ENCODE measurements at regions not wholly inside any gene's neighbourhood (a gene's known extent, or its start where the extent isn't known, plus 50 kb on each side); places are given as distances from the start of the nearest gene placed in this dataset.

- TF ChIP-seq EZH2 (IDR thresholded peaks at IDR 0.05; ENCODE audit: low read length, unreplicated experiment) (no peak), CTCF (conservative IDR thresholded peaks at IDR 0.05; ENCODE audit: low read depth, low read length) (no peak), EZH2phosphoT487 (IDR thresholded peaks at IDR 0.05; ENCODE audit: borderline replicate concordance, low read length) (no peak)
- no peak overlapping the region for H2AFZ ChIP-seq (ENCODE audit: low read length)
- no peaks in the 10 kb centered on the region for H3K79me2 ChIP-seq (ENCODE audit: low read length)
- H3K9me3 ChIP-seq (ENCODE audit: low read length), result no peaks in the 10 kb centered on the region
- H3K27me3 ChIP-seq (ENCODE audit: low read length), result no peaks in the 10 kb centered on the region
- no peak overlapping the region for H3K27ac ChIP-seq (ENCODE audit: low read length)
- intact Hi-C loops (cut with micrococcal nuclease), result no loop called here
- no peaks in the 10 kb centered on the region for H3K4me1 ChIP-seq (ENCODE audit: insufficient read depth, low read length)
- ATAC-seq (no peak), DNase-seq (no peak)
- CTCF ChIA-PET, result no interaction called here
- POLR2A ChIA-PET (ENCODE audit: unreplicated experiment), result no interaction called here
- H3F3A ChIP-seq (ENCODE audit: low read length, unreplicated experiment), result no peaks in the 10 kb centered on the region
- H3K36me3 ChIP-seq (ENCODE audit: low read depth, low read length), result no peaks in the 10 kb centered on the region
- H3K9me2 ChIP-seq (replicated peaks; ENCODE audit: low read length), result no peaks in the 10 kb centered on the region
- no peak overlapping the region for H3K4me2 ChIP-seq (ENCODE audit: low read length)
- no peaks in the 10 kb centered on the region for H4K20me1 ChIP-seq (ENCODE audit: low read length)
- no TSS peak for BruUV-seq (replicated peaks)
- H3K4me3 ChIP-seq (ENCODE audit: low read length), result no peak overlapping the region
- no peak overlapping the region for H3K9ac ChIP-seq (ENCODE audit: low read length)
Measured at GRCh38 chr16:7021653-7022275, 310.9 kb upstream of the RBFOX1 start.

GRCh38 chr16:7017006-7017662, 315.5 kb upstream of the RBFOX1 start:
- BruUV-seq (replicated peaks), result no TSS peak
- no peak overlapping the region for H3K27ac ChIP-seq (ENCODE audit: low read length)
- H3K4me2 ChIP-seq (ENCODE audit: low read length), result no peak overlapping the region
- H3K79me2 ChIP-seq (ENCODE audit: low read length), result no peaks in the 10 kb centered on the region
- no peaks in the 10 kb centered on the region for H4K20me1 ChIP-seq (ENCODE audit: low read length)
- H3K9me3 ChIP-seq (ENCODE audit: low read length), result no peaks in the 10 kb centered on the region
- DNase-seq, result no peak
- H3K9me2 ChIP-seq (replicated peaks; ENCODE audit: low read length), result no peaks in the 10 kb centered on the region
- H3K4me1 ChIP-seq (ENCODE audit: insufficient read depth, low read length), result no peaks in the 10 kb centered on the region
- POLR2A ChIA-PET (ENCODE audit: unreplicated experiment), result no interaction called here
- H3K4me3 ChIP-seq (ENCODE audit: low read length), result no peak overlapping the region
- ATAC-seq, result no peak
- TF ChIP-seq EZH2phosphoT487 (IDR thresholded peaks at IDR 0.05; ENCODE audit: borderline replicate concordance, low read length) (no peak), CTCF (conservative IDR thresholded peaks at IDR 0.05; ENCODE audit: low read depth, low read length) (no peak), EZH2 (IDR thresholded peaks at IDR 0.05; ENCODE audit: low read length, unreplicated experiment) (no peak)
- no peaks in the 10 kb centered on the region for H3F3A ChIP-seq (ENCODE audit: low read length, unreplicated experiment)
- CTCF ChIA-PET, result no interaction called here
- no peaks in the 10 kb centered on the region for H3K36me3 ChIP-seq (ENCODE audit: low read depth, low read length)
- H3K27me3 ChIP-seq (ENCODE audit: low read length), result no peaks in the 10 kb centered on the region
- H2AFZ ChIP-seq (ENCODE audit: low read length), result no peak overlapping the region
- no peak overlapping the region for H3K9ac ChIP-seq (ENCODE audit: low read length)
- intact Hi-C loops (cut with micrococcal nuclease), result no loop called here

- BruUV-seq (replicated peaks), result no TSS peak
- POLR2A ChIA-PET (ENCODE audit: unreplicated experiment), result no interaction called here
- no peaks in the 10 kb centered on the region for H3K79me2 ChIP-seq (ENCODE audit: low read length)
- no peak overlapping the region for H2AFZ ChIP-seq (ENCODE audit: low read length)
- H3K9me2 ChIP-seq (replicated peaks; ENCODE audit: low read length), result no peaks in the 10 kb centered on the region
- TF ChIP-seq CTCF (conservative IDR thresholded peaks at IDR 0.05; ENCODE audit: low read depth, low read length) (no peak), EZH2 (IDR thresholded peaks at IDR 0.05; ENCODE audit: low read length, unreplicated experiment) (no peak), EZH2phosphoT487 (IDR thresholded peaks at IDR 0.05; ENCODE audit: borderline replicate concordance, low read length) (no peak)
- no peak overlapping the region for H3K9ac ChIP-seq (ENCODE audit: low read length)
- no peak overlapping the region for H3K4me3 ChIP-seq (ENCODE audit: low read length)
- ATAC-seq, result no peak
- DNase-seq, result no peak
- H3K27me3 ChIP-seq (ENCODE audit: low read length), result no peaks in the 10 kb centered on the region
- H3K36me3 ChIP-seq (ENCODE audit: low read depth, low read length), result no peaks in the 10 kb centered on the region
- no peaks in the 10 kb centered on the region for H4K20me1 ChIP-seq (ENCODE audit: low read length)
- no peaks in the 10 kb centered on the region for H3K4me1 ChIP-seq (ENCODE audit: insufficient read depth, low read length)
- no peak overlapping the region for H3K27ac ChIP-seq (ENCODE audit: low read length)
- H3K4me2 ChIP-seq (ENCODE audit: low read length), result no peak overlapping the region
- H3K9me3 ChIP-seq (ENCODE audit: low read length), result no peaks in the 10 kb centered on the region
- H3F3A ChIP-seq (ENCODE audit: low read length, unreplicated experiment), result no peaks in the 10 kb centered on the region
- CTCF ChIA-PET, result no interaction called here
- intact Hi-C loops (cut with micrococcal nuclease), result no loop called here
Measured at GRCh38 chr16:7014756-7015155, 317.9 kb upstream of the RBFOX1 start.
